ENCODE measurements at regions not wholly inside any gene's neighbourhood (a gene's known extent, or its start where the extent isn't known, plus 50 kb on each side); places are given as distances from the start of the nearest gene placed in this dataset.

DNA sequence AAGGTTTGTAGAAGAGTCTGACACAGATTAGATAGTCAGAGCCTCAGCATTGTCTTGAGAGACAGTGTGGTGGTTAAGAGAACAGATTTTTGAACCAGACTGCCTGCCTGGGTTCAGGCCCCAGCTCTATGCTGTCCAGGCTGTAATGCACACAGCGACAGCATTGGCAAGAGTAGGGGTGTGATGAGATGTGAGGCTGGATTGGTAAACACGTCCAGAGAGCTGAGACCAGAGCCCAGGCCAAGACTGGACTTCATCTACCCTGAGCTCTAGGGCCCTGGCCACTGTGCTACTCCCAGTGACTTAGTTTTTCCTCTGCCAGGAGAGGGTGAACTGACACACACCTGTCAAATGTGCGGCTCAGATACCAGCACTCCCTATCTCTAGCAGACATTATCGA lies 360.4 kb downstream of the RPS24 start:
- WGBS, 2 donors, result 84 to 96% methylated on average over 4 of the region's 4 CpGs
- Histone ChIP-seq H3K27me3 (no peaks in the 10 kb centered on the region), H3K36me3 (ENCODE audit: low read depth, missing control alignments) (no peaks in the 10 kb centered on the region), H3K27ac (no peak overlapping the region), H3K4me1 (no peaks in the 10 kb centered on the region), H3K9me3 (no peaks in the 10 kb centered on the region), H3K4me3 (no peak overlapping the region)
- TF ChIP-seq, protein P1, sequence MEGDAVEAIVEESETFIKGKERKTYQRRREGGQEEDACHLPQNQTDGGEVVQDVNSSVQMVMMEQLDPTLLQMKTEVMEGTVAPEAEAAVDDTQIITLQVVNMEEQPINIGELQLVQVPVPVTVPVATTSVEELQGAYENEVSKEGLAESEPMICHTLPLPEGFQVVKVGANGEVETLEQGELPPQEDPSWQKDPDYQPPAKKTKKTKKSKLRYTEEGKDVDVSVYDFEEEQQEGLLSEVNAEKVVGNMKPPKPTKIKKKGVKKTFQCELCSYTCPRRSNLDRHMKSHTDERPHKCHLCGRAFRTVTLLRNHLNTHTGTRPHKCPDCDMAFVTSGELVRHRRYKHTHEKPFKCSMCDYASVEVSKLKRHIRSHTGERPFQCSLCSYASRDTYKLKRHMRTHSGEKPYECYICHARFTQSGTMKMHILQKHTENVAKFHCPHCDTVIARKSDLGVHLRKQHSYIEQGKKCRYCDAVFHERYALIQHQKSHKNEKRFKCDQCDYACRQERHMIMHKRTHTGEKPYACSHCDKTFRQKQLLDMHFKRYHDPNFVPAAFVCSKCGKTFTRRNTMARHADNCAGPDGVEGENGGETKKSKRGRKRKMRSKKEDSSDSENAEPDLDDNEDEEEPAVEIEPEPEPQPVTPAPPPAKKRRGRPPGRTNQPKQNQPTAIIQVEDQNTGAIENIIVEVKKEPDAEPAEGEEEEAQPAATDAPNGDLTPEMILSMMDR (IDR thresholded peaks at IDR 0.05), result no peak
- intact Hi-C loops (cut with DNase I; ENCODE audit: low total_unique reads), result no loop called here
- DNase-seq, result no peak

DNA sequence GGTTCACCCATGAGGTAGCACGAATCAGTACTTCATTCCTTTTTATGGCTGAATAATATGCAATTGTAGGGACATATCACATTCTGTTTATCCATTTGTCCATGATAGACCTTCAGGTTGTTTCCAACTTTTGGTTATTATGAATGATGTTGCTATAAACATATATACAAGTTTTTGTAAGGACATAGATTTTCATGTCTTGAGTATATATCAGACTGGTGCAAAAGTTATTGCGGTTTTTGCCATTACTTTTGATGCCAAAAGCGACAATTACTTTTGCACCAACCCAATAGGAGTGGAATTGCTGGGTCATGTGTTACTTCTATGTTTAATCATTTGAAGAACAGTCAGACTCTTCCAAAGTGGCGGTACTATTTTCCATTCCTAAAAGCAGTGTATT lies 361.5 kb downstream of the RPS24 start:
- Histone ChIP-seq H3K4me1 (no peaks in the 10 kb centered on the region), H3K27me3 (no peaks in the 10 kb centered on the region), H3K4me3 (no peak overlapping the region), H3K36me3 (ENCODE audit: low read depth, missing control alignments) (no peaks in the 10 kb centered on the region), H3K27ac (no peak overlapping the region), H3K9me3 (no peaks in the 10 kb centered on the region)
- DNase-seq, result no peak
- WGBS, 2 donors, result 92 to 96% methylated on average over 4 of the region's 4 CpGs
- intact Hi-C loops (cut with DNase I; ENCODE audit: low total_unique reads), result no loop called here
- TF ChIP-seq, protein P1 (IDR thresholded peaks at IDR 0.05), result no peak
- no peak for TF ChIP-seq POLR2A (IDR thresholded peaks at IDR 0.05)

DNA sequence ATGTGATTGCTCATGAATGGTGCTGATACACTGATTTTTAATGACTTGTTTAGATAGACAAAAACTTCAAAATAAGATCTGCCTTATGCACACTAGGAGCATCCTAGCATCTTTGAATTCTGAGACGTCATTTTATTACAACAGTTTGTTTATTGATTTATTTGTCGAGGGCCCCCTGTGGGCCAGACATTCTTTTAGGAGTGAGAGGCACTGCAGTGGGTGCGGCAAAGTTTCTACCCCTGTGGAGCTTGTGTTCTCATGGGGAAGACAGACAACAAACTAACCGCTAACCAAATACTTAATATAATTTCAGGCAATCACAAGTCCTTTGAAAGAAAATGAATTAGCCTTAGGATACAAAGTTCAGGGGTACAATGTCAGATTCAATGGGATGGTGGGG lies 363.1 kb downstream of the RPS24 start:
- TF ChIP-seq, protein P1 (IDR thresholded peaks at IDR 0.05), result no peak
- no peak for TF ChIP-seq POLR2A (IDR thresholded peaks at IDR 0.05)
- Histone ChIP-seq H3K27me3 (no peaks in the 10 kb centered on the region), H3K27ac (no peak overlapping the region), H3K36me3 (ENCODE audit: low read depth, missing control alignments) (no peaks in the 10 kb centered on the region), H3K4me1 (no peaks in the 10 kb centered on the region), H3K9me3 (no peaks in the 10 kb centered on the region), H3K4me3 (no peak overlapping the region)
- intact Hi-C loops (cut with DNase I; ENCODE audit: low total_unique reads), result no loop called here
- no peak for DNase-seq
- WGBS, 2 donors, result 84 to 87% methylated on average over 4 of the region's 4 CpGs

DNA sequence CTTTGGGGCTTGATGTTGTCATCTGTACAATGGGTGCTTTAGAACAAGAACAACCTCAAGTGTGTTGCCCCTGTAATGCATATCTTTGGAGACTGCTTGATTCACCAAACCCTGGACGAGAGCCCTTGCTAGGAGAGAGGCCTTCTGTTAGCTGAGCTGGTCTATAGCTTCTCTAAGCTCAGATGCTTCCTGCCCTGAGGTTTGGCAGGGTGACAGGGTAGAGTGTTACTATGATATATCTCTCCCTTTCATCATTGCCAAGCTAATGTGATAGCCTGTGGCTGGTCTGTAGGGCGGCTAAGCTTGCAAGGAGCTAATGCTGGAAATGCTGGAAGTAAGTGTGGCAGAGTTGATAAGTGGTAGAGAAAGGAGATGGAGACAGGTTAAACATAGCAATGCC lies 364.1 kb downstream of the RPS24 start:
- 83 to 89% methylated on average over 2 of the region's 2 CpGs for WGBS, 2 donors
- TF ChIP-seq POLR2A (IDR thresholded peaks at IDR 0.05), result no peak
- TF ChIP-seq, protein P1 (IDR thresholded peaks at IDR 0.05), result no peak

DNA sequence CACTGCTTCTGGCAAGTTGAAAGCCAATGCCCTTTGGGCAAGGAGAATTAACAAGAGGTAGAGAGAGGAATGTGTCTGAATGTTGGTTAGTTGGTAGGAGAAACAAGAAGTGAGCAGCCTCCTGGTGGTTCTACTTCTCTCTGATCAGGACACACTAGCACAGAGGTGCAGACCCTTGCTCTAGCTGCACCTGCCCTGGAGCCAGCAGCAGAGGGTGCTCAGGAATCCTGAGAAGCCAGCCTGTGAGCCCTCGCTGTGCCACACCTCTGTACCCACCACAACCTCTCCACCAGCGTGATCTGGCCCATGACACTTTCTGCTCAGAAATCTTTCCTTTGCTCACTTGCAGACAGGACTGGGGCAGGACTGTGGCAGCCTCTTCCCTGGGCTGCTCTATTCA lies 364.7 kb downstream of the RPS24 start:
- no peak overlapping the region for H3K27ac ChIP-seq
- TF ChIP-seq, protein P1 (IDR thresholded peaks at IDR 0.05), result no peak
- no peak overlapping the region for H3K4me3 ChIP-seq
- no peaks in the 10 kb centered on the region for H3K27me3 ChIP-seq
- no peaks in the 10 kb centered on the region for H3K36me3 ChIP-seq (ENCODE audit: low read depth, missing control alignments)
- no peak for DNase-seq
- H3K4me1 ChIP-seq, result no peaks in the 10 kb centered on the region
- H3K9me3 ChIP-seq, result no peaks in the 10 kb centered on the region
- 90% methylated on average over 2 of the region's 2 CpGs; no CpG with 5 or more reads in 1 of the 2 donors for WGBS, 2 donors
- intact Hi-C loops (cut with DNase I; ENCODE audit: low total_unique reads), result no loop called here

More for the DNA sequence above, 364.1 kb downstream of the RPS24 start:
- DNase-seq, result no peak
- Histone ChIP-seq H3K9me3 (no peaks in the 10 kb centered on the region), H3K27me3 (no peaks in the 10 kb centered on the region), H3K4me1 (no peaks in the 10 kb centered on the region), H3K4me3 (no peak overlapping the region), H3K36me3 (ENCODE audit: low read depth, missing control alignments) (no peaks in the 10 kb centered on the region), H3K27ac (no peak overlapping the region)
- intact Hi-C loops (cut with DNase I; ENCODE audit: low total_unique reads), result no loop called here

All from testis (tissue), 2 donors.